ENCODE measurements at regions not wholly inside any gene's neighbourhood (a gene's known extent, or its start where the extent isn't known, plus 50 kb on each side); places are given as distances from the start of the nearest gene placed in this dataset.

DNA sequence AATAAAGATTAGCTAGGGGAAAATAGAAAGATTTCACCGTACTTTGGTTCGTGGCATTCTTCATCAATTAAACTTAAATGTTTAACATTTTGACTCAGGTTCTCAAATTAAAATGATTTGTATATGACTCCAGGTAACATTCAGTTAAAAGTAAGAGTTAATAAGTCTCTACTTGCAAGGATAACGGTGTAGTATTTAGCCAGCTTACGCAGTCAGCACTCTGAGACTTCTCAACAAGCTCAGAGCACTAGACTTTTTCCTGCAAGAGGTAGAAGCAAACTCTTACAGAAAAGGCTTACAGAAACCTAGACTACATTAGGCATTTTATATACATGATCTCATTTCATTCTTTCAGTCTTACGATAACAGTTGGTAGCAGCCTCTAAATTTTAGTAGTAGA, 96.4 kb upstream of the PPARGC1A start:
- no peaks in the 10 kb centered on the region for H3K36me3 ChIP-seq
- H3K4me1 ChIP-seq (ENCODE audit: control insufficient read depth in 1 of 2, low read depth in 2 of 2) = no peaks in the 10 kb centered on the region
- H3K9me3 ChIP-seq = no peaks in the 10 kb centered on the region
- no peak overlapping the region for H3K4me3 ChIP-seq
- TF ChIP-seq, protein P1, sequence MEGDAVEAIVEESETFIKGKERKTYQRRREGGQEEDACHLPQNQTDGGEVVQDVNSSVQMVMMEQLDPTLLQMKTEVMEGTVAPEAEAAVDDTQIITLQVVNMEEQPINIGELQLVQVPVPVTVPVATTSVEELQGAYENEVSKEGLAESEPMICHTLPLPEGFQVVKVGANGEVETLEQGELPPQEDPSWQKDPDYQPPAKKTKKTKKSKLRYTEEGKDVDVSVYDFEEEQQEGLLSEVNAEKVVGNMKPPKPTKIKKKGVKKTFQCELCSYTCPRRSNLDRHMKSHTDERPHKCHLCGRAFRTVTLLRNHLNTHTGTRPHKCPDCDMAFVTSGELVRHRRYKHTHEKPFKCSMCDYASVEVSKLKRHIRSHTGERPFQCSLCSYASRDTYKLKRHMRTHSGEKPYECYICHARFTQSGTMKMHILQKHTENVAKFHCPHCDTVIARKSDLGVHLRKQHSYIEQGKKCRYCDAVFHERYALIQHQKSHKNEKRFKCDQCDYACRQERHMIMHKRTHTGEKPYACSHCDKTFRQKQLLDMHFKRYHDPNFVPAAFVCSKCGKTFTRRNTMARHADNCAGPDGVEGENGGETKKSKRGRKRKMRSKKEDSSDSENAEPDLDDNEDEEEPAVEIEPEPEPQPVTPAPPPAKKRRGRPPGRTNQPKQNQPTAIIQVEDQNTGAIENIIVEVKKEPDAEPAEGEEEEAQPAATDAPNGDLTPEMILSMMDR (IDR thresholded peaks at IDR 0.05) = no peak
- no peak overlapping the region for H3K27ac ChIP-seq
- DNase-seq (ENCODE audit: low spot score) (no peak), ATAC-seq (ENCODE audit: insufficient number of reproducible peaks, low FRiP score, low read depth) (no peak)
- H3K27me3 ChIP-seq (replicated peaks; ENCODE audit: insufficient read depth) = no peaks in the 10 kb centered on the region

DNA sequence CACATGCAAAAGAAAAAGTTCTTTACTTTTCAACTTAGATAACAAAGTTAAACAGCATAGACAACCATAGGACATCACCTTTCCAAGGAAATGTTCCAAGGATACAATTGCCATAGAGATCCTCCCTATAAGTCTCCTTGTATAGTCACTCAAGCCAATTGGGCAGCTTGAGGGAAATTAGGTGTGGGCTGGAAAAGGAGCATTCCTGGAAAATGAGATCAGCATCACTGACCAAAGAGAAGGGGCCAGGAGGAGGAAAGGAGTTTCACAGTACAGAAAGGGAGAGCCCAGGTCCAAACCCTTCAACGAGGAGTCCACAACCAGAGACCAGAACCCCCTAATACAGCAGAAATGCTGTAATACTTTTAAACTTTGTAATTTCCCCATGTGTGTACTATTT, 91.5 kb upstream of the PPARGC1A start:
- Histone ChIP-seq H3K27me3 (replicated peaks; ENCODE audit: insufficient read depth) (no peaks in the 10 kb centered on the region), H3K36me3 (no peaks in the 10 kb centered on the region), H3K4me3 (no peak overlapping the region), H3K4me1 (ENCODE audit: control insufficient read depth in 1 of 2, low read depth in 2 of 2) (no peaks in the 10 kb centered on the region), H3K9me3 (no peaks in the 10 kb centered on the region), H3K27ac (no peak overlapping the region)
- TF ChIP-seq, protein P1 (IDR thresholded peaks at IDR 0.05) = no peak
- DNase-seq (ENCODE audit: low spot score) (no peak), ATAC-seq (ENCODE audit: insufficient number of reproducible peaks, low FRiP score, low read depth) (no peak)

DNA sequence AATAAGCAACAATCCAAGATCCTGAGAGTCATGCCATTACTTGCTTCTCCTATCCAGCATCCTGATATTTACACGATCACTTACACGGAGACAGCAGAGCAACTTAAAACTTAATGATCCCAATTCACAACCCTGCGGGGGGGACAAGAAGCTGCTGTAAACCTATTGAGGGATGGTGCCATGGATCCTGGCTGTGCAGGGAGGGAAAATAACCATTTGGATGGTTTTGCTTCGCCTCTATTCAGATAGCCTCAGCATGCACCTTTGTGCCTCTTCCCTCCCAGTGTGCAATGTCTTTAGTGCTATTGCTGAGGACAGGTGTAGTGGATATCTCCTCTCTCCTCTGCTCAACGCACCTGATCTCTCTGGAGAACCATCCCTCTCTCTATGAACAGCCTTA, 89.7 kb upstream of the PPARGC1A start:
- ATAC-seq (ENCODE audit: insufficient number of reproducible peaks, low FRiP score, low read depth) (no peak), DNase-seq (ENCODE audit: low spot score) (no peak)
- Histone ChIP-seq H3K27ac (no peak overlapping the region), H3K4me1 (ENCODE audit: control insufficient read depth in 1 of 2, low read depth in 2 of 2) (no peaks in the 10 kb centered on the region), H3K27me3 (replicated peaks; ENCODE audit: insufficient read depth) (no peaks in the 10 kb centered on the region), H3K4me3 (no peak overlapping the region), H3K36me3 (no peaks in the 10 kb centered on the region), H3K9me3 (no peaks in the 10 kb centered on the region)
- TF ChIP-seq, protein P1 (IDR thresholded peaks at IDR 0.05) = no peak

DNA sequence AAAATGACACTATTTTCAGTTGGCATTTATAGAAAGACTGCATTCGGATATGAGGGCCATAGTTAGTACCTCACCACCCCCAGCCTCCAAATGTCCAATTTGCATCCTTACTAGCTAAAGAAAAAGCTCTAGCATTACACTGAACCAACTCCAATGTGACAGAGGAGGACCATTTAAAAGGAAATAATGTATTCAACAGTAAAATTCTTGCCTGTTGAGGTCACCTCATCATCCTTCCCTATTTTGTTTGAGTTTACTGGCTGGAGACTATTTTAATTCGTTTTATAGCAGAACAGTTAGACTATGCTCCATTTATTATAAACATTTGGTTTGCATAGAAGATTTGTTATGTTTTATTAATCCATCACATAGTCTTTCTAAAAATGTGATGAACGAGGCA, 88.2 kb upstream of the PPARGC1A start:
- ATAC-seq (ENCODE audit: insufficient number of reproducible peaks, low FRiP score, low read depth) (no peak), DNase-seq (ENCODE audit: low spot score) (no peak)
- Histone ChIP-seq H3K36me3 (no peaks in the 10 kb centered on the region), H3K27ac (no peak overlapping the region), H3K9me3 (no peaks in the 10 kb centered on the region), H3K27me3 (replicated peaks; ENCODE audit: insufficient read depth) (no peaks in the 10 kb centered on the region), H3K4me3 (no peak overlapping the region), H3K4me1 (ENCODE audit: control insufficient read depth in 1 of 2, low read depth in 2 of 2) (no peaks in the 10 kb centered on the region)
- TF ChIP-seq, protein P1 (IDR thresholded peaks at IDR 0.05) = no peak

DNA sequence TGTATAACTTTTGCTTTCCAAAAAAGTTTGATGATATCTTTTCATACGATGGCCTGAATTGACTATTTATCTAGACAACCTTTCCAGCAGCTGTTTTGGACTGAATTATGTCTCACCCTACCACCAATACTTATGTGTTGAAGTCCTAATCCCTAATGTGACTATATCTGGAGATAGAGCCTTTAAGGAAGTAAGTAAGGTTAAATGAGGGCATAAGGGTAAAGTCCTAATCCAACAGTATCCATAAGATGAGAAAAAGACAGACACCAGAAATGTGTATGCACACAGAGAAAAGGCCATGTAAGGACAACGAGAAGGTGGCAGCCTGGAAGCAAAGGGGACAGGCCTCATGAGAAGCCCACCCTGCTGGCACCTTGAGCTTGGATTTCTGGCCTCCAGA, 86.6 kb upstream of the PPARGC1A start:
- H3K36me3 ChIP-seq = no peaks in the 10 kb centered on the region
- DNase-seq (ENCODE audit: low spot score) (no peak), ATAC-seq (ENCODE audit: insufficient number of reproducible peaks, low FRiP score, low read depth) (no peak)
- H3K27me3 ChIP-seq (replicated peaks; ENCODE audit: insufficient read depth) = no peaks in the 10 kb centered on the region
- H3K4me1 ChIP-seq (ENCODE audit: control insufficient read depth in 1 of 2, low read depth in 2 of 2) = no peaks in the 10 kb centered on the region
- no peak overlapping the region for H3K4me3 ChIP-seq
- no peak overlapping the region for H3K27ac ChIP-seq
- TF ChIP-seq, protein P1 (IDR thresholded peaks at IDR 0.05) = no peak
- no peaks in the 10 kb centered on the region for H3K9me3 ChIP-seq

All from thoracic aorta (tissue), 2 donors.